ENCODE measurements at regions not wholly inside any gene's neighbourhood (a gene's known extent, or its start where the extent isn't known, plus 50 kb on each side); places are given as distances from the start of the nearest gene placed in this dataset.

GRCh38 chr4:180550106-180550505, 1693.1 kb upstream of the TENM3 start:
- no peak for DNase-seq

- no peak for DNase-seq
Observed at GRCh38 chr4:180557348-180557747, 1685.9 kb upstream of the TENM3 start.

- no peak for DNase-seq
Observed at GRCh38 chr4:180557950-180558349, 1685.3 kb upstream of the TENM3 start.

- no peak for DNase-seq
Observed at GRCh38 chr4:180558427-180558826, 1684.8 kb upstream of the TENM3 start.

GRCh38 chr4:180560896-180561295, 1682.3 kb upstream of the TENM3 start:
- DNase-seq = peak; percentile 34

GRCh38 chr4:180564026-180564425, 1679.2 kb upstream of the TENM3 start:
- DNase-seq = no peak

GRCh38 chr4:180564448-180564847, 1678.8 kb upstream of the TENM3 start:
- DNase-seq = no peak

GRCh38 chr4:180565856-180566431, 1677.3 kb upstream of the TENM3 start:
- no peak for DNase-seq

- no peak for DNase-seq
Observed at GRCh38 chr4:180566492-180566891, 1676.7 kb upstream of the TENM3 start.

GRCh38 chr4:180567080-180567479, 1676.1 kb upstream of the TENM3 start:
- no peak for DNase-seq

- DNase-seq = no peak
Observed at GRCh38 chr4:180571516-180572055, 1671.6 kb upstream of the TENM3 start.

- no peak for DNase-seq
Observed at GRCh38 chr4:180578175-180578574, 1665.0 kb upstream of the TENM3 start.

GRCh38 chr4:180581061-180581460, 1662.1 kb upstream of the TENM3 start:
- no peak for DNase-seq

- DNase-seq = no peak
Observed at GRCh38 chr4:180587379-180587778, 1655.8 kb upstream of the TENM3 start.

GRCh38 chr4:180589575-180589974, 1653.6 kb upstream of the TENM3 start:
- no peak for DNase-seq

- DNase-seq = no peak
Observed at GRCh38 chr4:180596888-180597483, 1646.2 kb upstream of the TENM3 start.

- DNase-seq = no peak
Observed at GRCh38 chr4:180598281-180598680, 1644.9 kb upstream of the TENM3 start.

- no peak for DNase-seq
Observed at GRCh38 chr4:180603791-180604190, 1639.4 kb upstream of the TENM3 start.

- no peak for DNase-seq
Observed at GRCh38 chr4:180610324-180610723, 1632.9 kb upstream of the TENM3 start.

- DNase-seq = no peak
Observed at GRCh38 chr4:180615746-180616145, 1627.5 kb upstream of the TENM3 start.

GRCh38 chr4:180617196-180617595, 1626.0 kb upstream of the TENM3 start:
- DNase-seq = no peak

- DNase-seq = no peak
Observed at GRCh38 chr4:180618396-180618795, 1624.8 kb upstream of the TENM3 start.

- no peak for DNase-seq
Observed at GRCh38 chr4:180619440-180619839, 1623.8 kb upstream of the TENM3 start.

- no peak for DNase-seq
Observed at GRCh38 chr4:180622254-180622653, 1620.9 kb upstream of the TENM3 start.

- no peak for DNase-seq
Observed at GRCh38 chr4:180625653-180626052, 1617.5 kb upstream of the TENM3 start.
